GM23338 (cell line): ENCODE measurements at regions not wholly inside any gene's neighbourhood (a gene's known extent, or its start where the extent isn't known, plus 50 kb on each side); places are given as distances from the start of the nearest gene placed in this dataset.

ENCODE experiments used
- ATAC-seq: fragments of 200-7000 bp; cut with Tn5 transposase; 3 replicates; pipeline ENCODE4 v1.9.1; 2020
- DNase-seq: peaks from one replicate; pipeline ENCODE4 v3.0.0-alpha.2; 2015; ENCODE audit warnings: low spot score
- H2AFZ ChIP-seq: fragments of 200-600 bp; sonication (generic); 2 replicates; pipeline ENCODE4 v1.8.0; 2016; ENCODE audit warnings: antibody characterized with exemption, mild to moderate bottlenecking, moderate library complexity
- H3F3A ChIP-seq: fragments of 200-600 bp; sonication (generic); replicated peaks from 2 replicates; pipeline ENCODE4 v1.8.0; 2017; ENCODE audit warnings: antibody characterized with exemption, mixed run types, low read depth
- H3K27ac ChIP-seq: fragments of 200-600 bp; sonication (generic); 2 replicates; pipeline ENCODE4 v1.6.1; 2016; ENCODE audit warnings: low read depth
- H3K27me3 ChIP-seq: fragments of 200-600 bp; sonication (generic); 2 replicates; pipeline ENCODE4 v1.8.0; 2016; ENCODE audit warnings: mild to moderate bottlenecking, mixed run types, moderate library complexity; ENCODE audit not compliant: insufficient read depth
- H3K36me3 ChIP-seq: fragments of 200-600 bp; sonication (generic); 2 replicates; pipeline ENCODE4 v1.8.0; 2016; ENCODE audit warnings: mild to moderate bottlenecking; ENCODE audit not compliant: insufficient read depth
- H3K4me1 ChIP-seq: fragments of 200-600 bp; sonication (generic); 2 replicates; pipeline ENCODE4 v1.8.0; 2016; ENCODE audit warnings: mild to moderate bottlenecking, moderate library complexity; ENCODE audit not compliant: insufficient read depth
- H3K4me2 ChIP-seq: fragments of 200-600 bp; sonication (generic); 2 replicates; pipeline ENCODE4 v1.7.1; 2017; ENCODE audit warnings: mixed run types
- H3K4me3 ChIP-seq: fragments of 200-600 bp; sonication (generic); 2 replicates; pipeline ENCODE4 v1.6.1; 2016; ENCODE audit warnings: mixed run types
- H3K79me2 ChIP-seq: fragments of 200-600 bp; sonication (generic); replicated peaks from 2 replicates; pipeline ENCODE4 v1.8.0; 2017; ENCODE audit warnings: mild to moderate bottlenecking; ENCODE audit not compliant: insufficient read depth
- H3K9me2 ChIP-seq: fragments of 200-600 bp; sonication (generic); 2 replicates; pipeline ENCODE4 v1.8.0; 2017; ENCODE audit not compliant: insufficient read depth
- H4K20me1 ChIP-seq: fragments of 200-600 bp; sonication (generic); replicated peaks from 2 replicates; pipeline ENCODE4 v1.8.0; 2017; ENCODE audit warnings: mild to moderate bottlenecking; ENCODE audit not compliant: insufficient read depth
- H3K27ac Mint-ChIP-seq: 2 replicates; pipeline ENCODE4 v1.8.0; 2020; ENCODE audit warnings: inconsistent platforms, mild to moderate bottlenecking, moderate library complexity, mixed read lengths
- H3K27me3 Mint-ChIP-seq: 3 replicates; pipeline ENCODE4 v1.8.0; 2022; ENCODE audit warnings: low read depth, mild to moderate bottlenecking, moderate library complexity, mixed read lengths, inconsistent platforms; ENCODE audit not compliant: insufficient read depth, poor library complexity
- H3K36me3 Mint-ChIP-seq: 3 replicates; pipeline ENCODE4 v1.8.0; 2021; ENCODE audit warnings: low read depth, mild to moderate bottlenecking, inconsistent platforms, moderate library complexity, mixed read lengths
- H3K4me1 Mint-ChIP-seq: 3 replicates; pipeline ENCODE4 v1.8.0; 2020; ENCODE audit warnings: mild to moderate bottlenecking, inconsistent platforms, mixed read lengths
- H3K4me3 Mint-ChIP-seq: 3 replicates; pipeline ENCODE4 v1.8.0; 2021; ENCODE audit warnings: moderate library complexity, mild to moderate bottlenecking, inconsistent platforms, mixed read lengths
- H3K9me3 Mint-ChIP-seq: 3 replicates; pipeline ENCODE4 v1.8.0; 2020; ENCODE audit warnings: moderate library complexity, mild to moderate bottlenecking, inconsistent platforms, mixed read lengths
- NANOG ChIP-seq: IDR thresholded peaks from 2 replicates; pipeline ENCODE4 v1.6.1; 2016; ENCODE audit warnings: antibody characterized with exemption, borderline replicate concordance
- POLR2AphosphoS5 ChIP-seq: IDR thresholded peaks from 2 replicates; pipeline ENCODE4 v1.6.1; 2016; ENCODE audit warnings: antibody characterized with exemption, low read depth
- ZNF331 ChIP-seq: fragments of 250-450 bp; sonication (Bioruptor Pico); IDR thresholded peaks from 2 replicates; pipeline ENCODE4 v1.5.0; 2020; ENCODE audit warnings: low read depth, mild to moderate bottlenecking, moderate library complexity
- TF ChIP-seq, protein P1 (sequence below), 2 experiments: fragments of 200-600 bp in 1 of 2; sonication (generic) in 1 of 2; conservative IDR thresholded peaks; 2 replicates each; pipeline versions ENCODE4 v1.5.1 to v1.6.1; 2016 to 2017; ENCODE audit warnings: antibody characterized with exemption in 2 of 2, low read depth in 2 of 2, mild to moderate bottlenecking in 2 of 2, moderate library complexity in 1 of 2
- TF ChIP-seq, protein P2 (sequence below): IDR thresholded peaks from one replicate; pipeline ENCODE4 v1.6.1; 2018; ENCODE audit warnings: antibody characterized with exemption; ENCODE audit not compliant: unreplicated experiment
- TF ChIP-seq, protein P3 (sequence below): fragments of 250-450 bp; sonication (Bioruptor Pico); IDR thresholded peaks from 2 replicates; pipeline ENCODE4 v1.5.0; 2020; ENCODE audit warnings: mild to moderate bottlenecking, moderate library complexity

DNA sequence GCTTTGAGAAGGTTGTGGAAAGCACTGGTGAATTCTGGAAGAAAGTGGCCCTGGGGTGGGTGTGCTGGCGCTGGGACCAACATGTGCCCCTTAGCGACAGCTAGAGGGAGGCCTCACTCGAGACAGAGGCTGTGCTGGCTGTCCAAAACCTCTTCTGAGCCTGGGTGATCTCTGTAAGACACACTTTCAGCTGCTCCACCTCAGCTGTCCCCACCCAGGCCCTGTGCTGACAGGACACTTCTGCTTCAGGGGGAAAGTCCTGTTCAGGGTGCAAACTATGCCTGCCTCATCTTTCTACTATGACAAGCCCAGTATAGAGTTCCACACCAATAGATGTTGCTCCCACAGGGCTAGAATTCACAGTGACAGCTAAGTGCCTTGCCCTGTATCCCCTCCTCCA, 426.4 kb downstream of the MED10 start:
- peaks cover 3% of the 10 kb centered on the region; the same call in 2 of the 3 replicates for H3K36me3 Mint-ChIP-seq
- no peak overlapping the region for H2AFZ ChIP-seq
- H3K27ac Mint-ChIP-seq = no peak overlapping the region
- H3K4me3 Mint-ChIP-seq = no peak overlapping the region
- no peak overlapping the region for H3K4me2 ChIP-seq
- no peak for ATAC-seq
- H3K36me3 ChIP-seq = no peaks in the 10 kb centered on the region
- TF ChIP-seq, protein P1, sequence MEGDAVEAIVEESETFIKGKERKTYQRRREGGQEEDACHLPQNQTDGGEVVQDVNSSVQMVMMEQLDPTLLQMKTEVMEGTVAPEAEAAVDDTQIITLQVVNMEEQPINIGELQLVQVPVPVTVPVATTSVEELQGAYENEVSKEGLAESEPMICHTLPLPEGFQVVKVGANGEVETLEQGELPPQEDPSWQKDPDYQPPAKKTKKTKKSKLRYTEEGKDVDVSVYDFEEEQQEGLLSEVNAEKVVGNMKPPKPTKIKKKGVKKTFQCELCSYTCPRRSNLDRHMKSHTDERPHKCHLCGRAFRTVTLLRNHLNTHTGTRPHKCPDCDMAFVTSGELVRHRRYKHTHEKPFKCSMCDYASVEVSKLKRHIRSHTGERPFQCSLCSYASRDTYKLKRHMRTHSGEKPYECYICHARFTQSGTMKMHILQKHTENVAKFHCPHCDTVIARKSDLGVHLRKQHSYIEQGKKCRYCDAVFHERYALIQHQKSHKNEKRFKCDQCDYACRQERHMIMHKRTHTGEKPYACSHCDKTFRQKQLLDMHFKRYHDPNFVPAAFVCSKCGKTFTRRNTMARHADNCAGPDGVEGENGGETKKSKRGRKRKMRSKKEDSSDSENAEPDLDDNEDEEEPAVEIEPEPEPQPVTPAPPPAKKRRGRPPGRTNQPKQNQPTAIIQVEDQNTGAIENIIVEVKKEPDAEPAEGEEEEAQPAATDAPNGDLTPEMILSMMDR (conservative IDR thresholded peaks at IDR 0.05; ENCODE audit: low read depth in 2 of 2) = peak in 1 of 2 experiments; percentile 21; a peak in 1 of 4 replicates
- TF ChIP-seq ZNF331 (CRISPR knock-in tag) = no peak
- H3K9me2 ChIP-seq = no peaks in the 10 kb centered on the region
- no peaks in the 10 kb centered on the region for H3K79me2 ChIP-seq
- no peak overlapping the region for H3K4me3 ChIP-seq
- H3K27ac ChIP-seq = no peak overlapping the region
- no peak for DNase-seq
- peaks cover 13% of the 10 kb centered on the region for H3K9me3 Mint-ChIP-seq
- no peaks in the 10 kb centered on the region for H4K20me1 ChIP-seq
- peaks cover 2% of the 10 kb centered on the region for H3K27me3 Mint-ChIP-seq
- H3K27me3 ChIP-seq = no peaks in the 10 kb centered on the region
- no peaks in the 10 kb centered on the region for H3K4me1 Mint-ChIP-seq
- no peaks in the 10 kb centered on the region for H3F3A ChIP-seq
- H3K4me1 ChIP-seq = no peaks in the 10 kb centered on the region

DNA sequence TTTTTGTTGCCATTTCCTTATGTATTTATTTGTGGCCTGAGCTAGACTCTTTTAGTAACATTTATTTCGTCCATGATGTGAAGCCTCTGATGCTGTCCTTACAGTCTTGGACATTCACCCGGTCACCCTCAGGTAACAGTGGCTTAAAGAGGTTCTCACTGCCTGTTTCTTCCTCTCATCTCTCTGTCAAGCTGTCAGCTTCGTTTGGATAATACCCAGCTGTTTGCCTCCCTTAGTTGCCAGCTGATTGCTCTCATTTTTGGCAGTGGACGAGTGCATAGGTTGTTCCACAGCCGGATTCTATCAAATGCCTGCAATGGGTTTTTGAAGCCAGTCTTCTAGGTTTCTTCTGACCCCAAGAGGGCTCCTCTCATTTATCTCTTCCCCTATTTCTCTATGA, 427.7 kb downstream of the MED10 start:
- no peak overlapping the region for H3K4me3 Mint-ChIP-seq
- no peaks in the 10 kb centered on the region for H3K79me2 ChIP-seq
- no peaks in the 10 kb centered on the region for H3K36me3 Mint-ChIP-seq
- H2AFZ ChIP-seq = no peak overlapping the region
- no peak overlapping the region for H3K27ac Mint-ChIP-seq
- H3F3A ChIP-seq = no peaks in the 10 kb centered on the region
- H3K4me2 ChIP-seq = no peak overlapping the region
- H3K4me3 ChIP-seq = no peak overlapping the region
- no peaks in the 10 kb centered on the region for H4K20me1 ChIP-seq
- no peaks in the 10 kb centered on the region for H3K9me2 ChIP-seq
- ATAC-seq (no peak), DNase-seq (no peak)
- H3K9me3 Mint-ChIP-seq = peaks cover 4% of the 10 kb centered on the region; the same call in 2 of the 3 replicates
- H3K36me3 ChIP-seq = no peaks in the 10 kb centered on the region
- H3K4me1 ChIP-seq = no peaks in the 10 kb centered on the region
- H3K27me3 Mint-ChIP-seq = peaks cover 2% of the 10 kb centered on the region
- no peaks in the 10 kb centered on the region for H3K4me1 Mint-ChIP-seq
- no peak overlapping the region for H3K27ac ChIP-seq
- H3K27me3 ChIP-seq = no peaks in the 10 kb centered on the region
- TF ChIP-seq, protein P2, sequence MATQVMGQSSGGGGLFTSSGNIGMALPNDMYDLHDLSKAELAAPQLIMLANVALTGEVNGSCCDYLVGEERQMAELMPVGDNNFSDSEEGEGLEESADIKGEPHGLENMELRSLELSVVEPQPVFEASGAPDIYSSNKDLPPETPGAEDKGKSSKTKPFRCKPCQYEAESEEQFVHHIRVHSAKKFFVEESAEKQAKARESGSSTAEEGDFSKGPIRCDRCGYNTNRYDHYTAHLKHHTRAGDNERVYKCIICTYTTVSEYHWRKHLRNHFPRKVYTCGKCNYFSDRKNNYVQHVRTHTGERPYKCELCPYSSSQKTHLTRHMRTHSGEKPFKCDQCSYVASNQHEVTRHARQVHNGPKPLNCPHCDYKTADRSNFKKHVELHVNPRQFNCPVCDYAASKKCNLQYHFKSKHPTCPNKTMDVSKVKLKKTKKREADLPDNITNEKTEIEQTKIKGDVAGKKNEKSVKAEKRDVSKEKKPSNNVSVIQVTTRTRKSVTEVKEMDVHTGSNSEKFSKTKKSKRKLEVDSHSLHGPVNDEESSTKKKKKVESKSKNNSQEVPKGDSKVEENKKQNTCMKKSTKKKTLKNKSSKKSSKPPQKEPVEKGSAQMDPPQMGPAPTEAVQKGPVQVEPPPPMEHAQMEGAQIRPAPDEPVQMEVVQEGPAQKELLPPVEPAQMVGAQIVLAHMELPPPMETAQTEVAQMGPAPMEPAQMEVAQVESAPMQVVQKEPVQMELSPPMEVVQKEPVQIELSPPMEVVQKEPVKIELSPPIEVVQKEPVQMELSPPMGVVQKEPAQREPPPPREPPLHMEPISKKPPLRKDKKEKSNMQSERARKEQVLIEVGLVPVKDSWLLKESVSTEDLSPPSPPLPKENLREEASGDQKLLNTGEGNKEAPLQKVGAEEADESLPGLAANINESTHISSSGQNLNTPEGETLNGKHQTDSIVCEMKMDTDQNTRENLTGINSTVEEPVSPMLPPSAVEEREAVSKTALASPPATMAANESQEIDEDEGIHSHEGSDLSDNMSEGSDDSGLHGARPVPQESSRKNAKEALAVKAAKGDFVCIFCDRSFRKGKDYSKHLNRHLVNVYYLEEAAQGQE = no peak
- TF ChIP-seq, protein P1 (conservative IDR thresholded peaks at IDR 0.05; ENCODE audit: low read depth in 2 of 2) = no peak
- no peak for TF ChIP-seq POLR2AphosphoS5
- TF ChIP-seq NANOG = no peak
- no peak for TF ChIP-seq ZNF331 (CRISPR knock-in tag)
- TF ChIP-seq, protein P3, sequence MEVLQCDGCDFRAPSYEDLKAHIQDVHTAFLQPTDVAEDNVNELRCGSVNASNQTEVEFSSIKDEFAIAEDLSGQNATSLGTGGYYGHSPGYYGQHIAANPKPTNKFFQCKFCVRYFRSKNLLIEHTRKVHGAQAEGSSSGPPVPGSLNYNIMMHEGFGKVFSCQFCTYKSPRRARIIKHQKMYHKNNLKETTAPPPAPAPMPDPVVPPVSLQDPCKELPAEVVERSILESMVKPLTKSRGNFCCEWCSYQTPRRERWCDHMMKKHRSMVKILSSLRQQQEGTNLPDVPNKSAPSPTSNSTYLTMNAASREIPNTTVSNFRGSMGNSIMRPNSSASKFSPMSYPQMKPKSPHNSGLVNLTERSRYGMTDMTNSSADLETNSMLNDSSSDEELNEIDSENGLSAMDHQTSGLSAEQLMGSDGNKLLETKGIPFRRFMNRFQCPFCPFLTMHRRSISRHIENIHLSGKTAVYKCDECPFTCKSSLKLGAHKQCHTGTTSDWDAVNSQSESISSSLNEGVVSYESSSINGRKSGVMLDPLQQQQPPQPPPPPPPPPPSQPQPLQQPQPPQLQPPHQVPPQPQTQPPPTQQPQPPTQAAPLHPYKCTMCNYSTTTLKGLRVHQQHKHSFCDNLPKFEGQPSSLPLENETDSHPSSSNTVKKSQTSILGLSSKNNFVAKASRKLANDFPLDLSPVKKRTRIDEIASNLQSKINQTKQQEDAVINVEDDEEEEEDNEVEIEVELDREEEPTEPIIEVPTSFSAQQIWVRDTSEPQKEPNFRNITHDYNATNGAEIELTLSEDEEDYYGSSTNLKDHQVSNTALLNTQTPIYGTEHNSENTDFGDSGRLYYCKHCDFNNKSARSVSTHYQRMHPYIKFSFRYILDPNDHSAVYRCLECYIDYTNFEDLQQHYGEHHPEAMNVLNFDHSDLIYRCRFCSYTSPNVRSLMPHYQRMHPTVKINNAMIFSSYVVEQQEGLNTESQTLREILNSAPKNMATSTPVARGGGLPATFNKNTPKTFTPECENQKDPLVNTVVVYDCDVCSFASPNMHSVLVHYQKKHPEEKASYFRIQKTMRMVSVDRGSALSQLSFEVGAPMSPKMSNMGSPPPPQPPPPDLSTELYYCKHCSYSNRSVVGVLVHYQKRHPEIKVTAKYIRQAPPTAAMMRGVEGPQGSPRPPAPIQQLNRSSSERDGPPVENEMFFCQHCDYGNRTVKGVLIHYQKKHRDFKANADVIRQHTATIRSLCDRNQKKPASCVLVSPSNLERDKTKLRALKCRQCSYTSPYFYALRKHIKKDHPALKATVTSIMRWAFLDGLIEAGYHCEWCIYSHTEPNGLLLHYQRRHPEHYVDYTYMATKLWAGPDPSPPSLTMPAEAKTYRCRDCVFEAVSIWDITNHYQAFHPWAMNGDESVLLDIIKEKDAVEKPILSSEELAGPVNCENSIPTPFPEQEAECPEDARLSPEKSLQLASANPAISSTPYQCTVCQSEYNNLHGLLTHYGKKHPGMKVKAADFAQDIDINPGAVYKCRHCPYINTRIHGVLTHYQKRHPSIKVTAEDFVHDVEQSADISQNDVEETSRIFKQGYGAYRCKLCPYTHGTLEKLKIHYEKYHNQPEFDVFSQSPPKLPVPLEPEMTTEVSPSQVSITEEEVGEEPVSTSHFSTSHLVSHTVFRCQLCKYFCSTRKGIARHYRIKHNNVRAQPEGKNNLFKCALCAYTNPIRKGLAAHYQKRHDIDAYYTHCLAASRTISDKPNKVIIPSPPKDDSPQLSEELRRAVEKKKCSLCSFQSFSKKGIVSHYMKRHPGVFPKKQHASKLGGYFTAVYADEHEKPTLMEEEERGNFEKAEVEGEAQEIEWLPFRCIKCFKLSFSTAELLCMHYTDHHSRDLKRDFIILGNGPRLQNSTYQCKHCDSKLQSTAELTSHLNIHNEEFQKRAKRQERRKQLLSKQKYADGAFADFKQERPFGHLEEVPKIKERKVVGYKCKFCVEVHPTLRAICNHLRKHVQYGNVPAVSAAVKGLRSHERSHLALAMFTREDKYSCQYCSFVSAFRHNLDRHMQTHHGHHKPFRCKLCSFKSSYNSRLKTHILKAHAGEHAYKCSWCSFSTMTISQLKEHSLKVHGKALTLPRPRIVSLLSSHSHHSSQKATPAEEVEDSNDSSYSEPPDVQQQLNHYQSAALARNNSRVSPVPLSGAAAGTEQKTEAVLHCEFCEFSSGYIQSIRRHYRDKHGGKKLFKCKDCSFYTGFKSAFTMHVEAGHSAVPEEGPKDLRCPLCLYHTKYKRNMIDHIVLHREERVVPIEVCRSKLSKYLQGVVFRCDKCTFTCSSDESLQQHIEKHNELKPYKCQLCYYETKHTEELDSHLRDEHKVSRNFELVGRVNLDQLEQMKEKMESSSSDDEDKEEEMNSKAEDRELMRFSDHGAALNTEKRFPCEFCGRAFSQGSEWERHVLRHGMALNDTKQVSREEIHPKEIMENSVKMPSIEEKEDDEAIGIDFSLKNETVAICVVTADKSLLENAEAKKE (CRISPR knock-in tag) = no peak
